K562 (cell line): ENCODE measurements at regions not wholly inside any gene's neighbourhood (a gene's known extent, or its start where the extent isn't known, plus 50 kb on each side); places are given as distances from the start of the nearest gene placed in this dataset.

ENCODE experiments used
- ATAC-seq: fragments of 200-7000 bp; cut with Tn5 transposase; 3 replicates; pipeline ENCODE4 v1.9.1; 2020; ENCODE audit warnings: moderate library complexity
- BruUV-seq: library from RNA; stranded (reverse); fragments of 400-500 nt; replicated peaks from 2 replicates; lab custom pipeline; 2021; lab: Mats Ljungman, UMichigan
- CTCF ChIA-PET: fragments of 300-600 bp; formaldehyde crosslinking; extraction: SDS; loops from one replicate; lab custom pipeline; 2021; ENCODE audit warnings: low intra/inter-chr PET ratio; lab: Yijun Ruan, JAX
- POLR2A ChIA-PET: fragments of 300-600, 350-650 bp; sonication (Branson Sonifier 250); formaldehyde crosslinking; extraction: SDS; loops from one replicate; lab custom pipeline; 2021; ENCODE audit warnings: antibody characterized with exemption, inconsistent platforms; lab: Yijun Ruan, JAX
- DNase-seq, 4 experiments: peaks; one replicate each; pipeline versions ENCODE4 v3.0.0 to v3.0.0-alpha.2; 2011 to 2018; ENCODE audit warnings: low spot score in 3 of 4, mixed read lengths in 3 of 4; ENCODE audit errors: extremely low read depth in 1 of 4
- FAIRE-seq: peaks from 2 replicates; lab custom pipeline; 2011; peaks lifted over from hg19 to GRCh38; lab: Jason Lieb, UNC
- H2AFZ ChIP-seq: 2 replicates; pipeline ENCODE4 v1.6.0; 2011; ENCODE audit warnings: low read depth, low read length, control low read depth, inconsistent platforms
- H3K27ac ChIP-seq: fragments of 200-600 bp; 3 replicates; pipeline ENCODE4 v1.8.0; 2011; ENCODE audit warnings: low read depth, mild to moderate bottlenecking, control low read depth, inconsistent platforms, low read length, moderate library complexity, mixed read lengths; ENCODE audit errors: extremely low read depth
- H3K27me3 ChIP-seq, 2 experiments: fragments of 300-600 bp in 1 of 2; 2 replicates in 1 of 2; 3 replicates in 1 of 2; pipeline versions ENCODE4 v1.6.0 to v1.8.0; 2011; ENCODE audit warnings: inconsistent platforms in 2 of 2, low read length in 2 of 2, mild to moderate bottlenecking in 1 of 2, mixed read lengths in 1 of 2, moderate library complexity in 1 of 2; ENCODE audit not compliant: control insufficient read depth in 2 of 2, insufficient read depth in 2 of 2
- H3K36me3 ChIP-seq: fragments of 300-600 bp; 3 replicates; pipeline ENCODE4 v1.8.0; 2011; ENCODE audit warnings: mild to moderate bottlenecking, low read length, inconsistent platforms; ENCODE audit not compliant: control insufficient read depth, insufficient read depth
- H3K4me1 ChIP-seq, 2 experiments: fragments of 200-600 bp in 1 of 2; replicated peaks in 1 of 2; 2 replicates in 1 of 2; 3 replicates in 1 of 2; pipeline versions ENCODE4 v1.5.1 to v1.8.0; 2011; ENCODE audit warnings: inconsistent platforms in 2 of 2, low read length in 2 of 2, mild to moderate bottlenecking in 1 of 2, mixed read lengths in 1 of 2, moderate library complexity in 1 of 2; ENCODE audit not compliant: control insufficient read depth in 2 of 2, insufficient read depth in 2 of 2
- H3K4me2 ChIP-seq: 2 replicates; pipeline ENCODE4 v1.6.1; 2011; ENCODE audit warnings: low read length, control low read depth, inconsistent platforms, mixed read lengths; ENCODE audit not compliant: insufficient read depth
- H3K4me3 ChIP-seq: fragments of 200-600 bp; sonication (generic), shearing (Covaris generic); 2 replicates; pipeline ENCODE4 v1.5.1; 2016; ENCODE audit warnings: control low read depth, inconsistent platforms
- H3K79me2 ChIP-seq: fragments of 200-600 bp; 3 replicates; pipeline ENCODE4 v1.8.0; 2011; ENCODE audit warnings: low read length, inconsistent platforms; ENCODE audit not compliant: control insufficient read depth, insufficient read depth
- H3K9ac ChIP-seq, 2 experiments: 2 replicates each; pipeline versions ENCODE4 v1.6.0 to v1.6.1; 2011; ENCODE audit warnings: low read depth in 2 of 2, low read length in 2 of 2, control low read depth in 1 of 2, inconsistent platforms in 1 of 2, mild to moderate bottlenecking in 1 of 2, mixed read lengths in 1 of 2; ENCODE audit not compliant: insufficient read depth in 1 of 2
- H3K9me1 ChIP-seq: one replicate; pipeline ENCODE4 v1.6.0; 2011; ENCODE audit warnings: inconsistent platforms, mild to moderate bottlenecking, low read length, moderate library complexity; ENCODE audit not compliant: control insufficient read depth, insufficient read depth
- H3K9me3 ChIP-seq: replicated peaks from 2 replicates; pipeline ENCODE4 v1.5.1; 2011; ENCODE audit warnings: low read depth, low read length, inconsistent platforms; ENCODE audit not compliant: control insufficient read depth, insufficient read depth
- H4K20me1 ChIP-seq: replicated peaks from 2 replicates; pipeline ENCODE4 v1.6.1; 2011; ENCODE audit warnings: low read length, inconsistent platforms, mixed read lengths; ENCODE audit not compliant: control insufficient read depth, insufficient read depth
- ELF1 ChIP-seq: fragments of 200-800 bp; sonication (Bioruptor generic); IDR thresholded peaks from 2 replicates; pipeline ENCODE4 v1.6.1; 2016; ENCODE audit warnings: missing genetic modification characterization, missing compliant biosample characterization
- GABPB1 ChIP-seq: sonication (generic); formaldehyde crosslinking; IDR thresholded peaks from 2 replicates; pipeline ENCODE4 v1.8.0; 2022; ENCODE audit warnings: mild to moderate bottlenecking, missing genetic modification reagents
- HDAC1 ChIP-seq, 2 experiments: fragments of 450-650 bp; IDR thresholded peaks; 2 replicates each; pipeline ENCODE4 v1.6.1; 2016 to 2017; ENCODE audit warnings: inconsistent platforms in 1 of 2, mild to moderate bottlenecking in 1 of 2, moderate library complexity in 1 of 2
- JUNB ChIP-seq: fragments of 450-650 bp; formaldehyde crosslinking; conservative IDR thresholded peaks from 2 replicates; pipeline ENCODE4 v1.4.0; 2020; ENCODE audit warnings: mild to moderate bottlenecking
- KLF1 ChIP-seq: fragments of 450-650 bp; IDR thresholded peaks from 2 replicates; pipeline ENCODE4 v1.6.1; 2016; ENCODE audit warnings: missing genetic modification characterization, missing compliant biosample characterization
- MEF2D ChIP-seq: conservative IDR thresholded peaks from 2 replicates; pipeline ENCODE4 v1.6.1; 2016; ENCODE audit warnings: low read depth, missing genetic modification characterization, missing compliant biosample characterization
- NBN ChIP-seq: fragments of 450-650 bp; IDR thresholded peaks from 2 replicates; pipeline ENCODE4 v1.6.1; 2016; ENCODE audit warnings: low read depth, mild to moderate bottlenecking
- SMC3 ChIP-seq: conservative IDR thresholded peaks from 2 replicates; pipeline ENCODE4 v1.6.1; 2011; ENCODE audit warnings: low read depth, low read length, improper control_type of control experiment; ENCODE audit not compliant: insufficient read depth
- SOX6 ChIP-seq: fragments of 450-650 bp; IDR thresholded peaks from 2 replicates; pipeline ENCODE4 v1.6.1; 2014; ENCODE audit warnings: mild to moderate bottlenecking
- TAF9B ChIP-seq: fragments of 450-650 bp; IDR thresholded peaks from 2 replicates; pipeline ENCODE4 v1.6.1; 2018; ENCODE audit warnings: mild to moderate bottlenecking; ENCODE audit not compliant: partially characterized antibody
- TCF3 ChIP-seq: sonication (generic); formaldehyde crosslinking; IDR thresholded peaks from 2 replicates; pipeline ENCODE4 v1.4.0; 2020; ENCODE audit warnings: mild to moderate bottlenecking, missing genetic modification reagents
- ZNF316 ChIP-seq: fragments of 450-650 bp; IDR thresholded peaks from 2 replicates; pipeline ENCODE4 v1.6.1; 2016
- WGBS: fragments of 100-300 bp; shearing (Covaris generic); methylation state at CpG from one replicate; pipeline ENCODE4 v1.1.6; 2016; ENCODE audit warnings: low coverage, mixed read lengths; ENCODE audit not compliant: insufficient coverage; ENCODE audit errors: missing lambda C conversion rate; 5-methylcytosine and 5-hydroxymethylcytosine counted together
- in situ Hi-C: fragments of 300-500 bp; cut with MboI; formaldehyde crosslinking; loops from 4 replicates; pipeline ENCODE4 v1.15.0; 2018; ENCODE audit warnings: inconsistent platforms, mixed read lengths
- intact Hi-C: fragments of 100-400 bp; cut with micrococcal nuclease; formaldehyde crosslinking; loops from 2 replicates; pipeline ENCODE4 v1.14.2; 2022
- TF ChIP-seq, protein P1 (sequence below): fragments of 150-350 bp; IDR thresholded peaks from 2 replicates; pipeline ENCODE4 v1.6.1; 2014; ENCODE audit warnings: low read depth, mild to moderate bottlenecking, low read length, borderline replicate concordance
- TF ChIP-seq, protein P2 (sequence below): fragments of 250-450 bp; sonication (Bioruptor Pico); IDR thresholded peaks from 2 replicates; pipeline ENCODE4 v1.5.0; 2020; ENCODE audit warnings: mild to moderate bottlenecking
- TF ChIP-seq, protein P3 (sequence below): fragments of 450-650 bp; formaldehyde crosslinking; IDR thresholded peaks from 2 replicates; pipeline ENCODE4 v1.4.0; 2022; ENCODE audit warnings: mild to moderate bottlenecking, moderate library complexity
- TF ChIP-seq, protein P4 (sequence below): sonication (generic); IDR thresholded peaks from 2 replicates; pipeline ENCODE4 v1.6.1; 2016
- TF ChIP-seq, protein P5 (sequence below): fragments of 250-450 bp; sonication (Bioruptor Pico); IDR thresholded peaks from 2 replicates; pipeline ENCODE4 v1.4.0; 2020; ENCODE audit warnings: mild to moderate bottlenecking, moderate library complexity

DNA sequence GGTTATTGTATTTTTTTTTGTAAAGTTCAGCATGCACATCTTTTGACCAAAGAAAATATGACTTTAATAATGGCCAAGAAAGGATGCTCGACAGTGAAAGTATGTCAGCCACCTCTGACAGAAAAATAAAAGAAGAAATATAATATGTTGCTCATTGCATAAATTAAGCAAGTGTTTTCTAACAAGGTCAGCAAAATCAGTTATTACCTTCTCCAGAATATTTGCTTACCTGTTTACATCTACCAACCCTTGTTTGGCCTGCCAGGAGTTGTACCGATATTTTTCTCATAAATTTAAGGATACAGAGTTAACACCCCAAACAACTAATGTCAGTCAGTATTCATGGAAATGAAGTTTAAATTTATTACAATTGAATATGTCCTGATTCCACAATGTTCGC, 685.4 kb downstream of the PLA2G4A start:
- H3K9ac ChIP-seq, result no peak overlapping the region
- FAIRE-seq, result no peak
- intact Hi-C loops, result no loop called here
- ChIA-PET POLR2A (no interaction called here), CTCF (no interaction called here)
- H3K9me1 ChIP-seq, result no peaks in the 10 kb centered on the region
- no peak overlapping the region for H3K4me3 ChIP-seq
- no peak overlapping the region for H3K27ac ChIP-seq
- H4K20me1 ChIP-seq, result no peaks in the 10 kb centered on the region
- no peaks in the 10 kb centered on the region for H3K4me1 ChIP-seq
- BruUV-seq, result no TSS peak
- WGBS, result 0% methylated on average over 3 of the region's 3 CpGs
- no peak overlapping the region for H3K4me2 ChIP-seq
- ATAC-seq, result no peak
- H3K27me3 ChIP-seq, result no peaks in the 10 kb centered on the region
- no peaks in the 10 kb centered on the region for H3K9me3 ChIP-seq
- H3K79me2 ChIP-seq, result no peaks in the 10 kb centered on the region
- H2AFZ ChIP-seq, result no peak overlapping the region
- in situ Hi-C loops, result no loop called here
- no peak for DNase-seq
- no peaks in the 10 kb centered on the region for H3K36me3 ChIP-seq
- no peak for TF ChIP-seq HDAC1 (IDR thresholded peaks at IDR 0.05)
- TF ChIP-seq, protein P1, sequence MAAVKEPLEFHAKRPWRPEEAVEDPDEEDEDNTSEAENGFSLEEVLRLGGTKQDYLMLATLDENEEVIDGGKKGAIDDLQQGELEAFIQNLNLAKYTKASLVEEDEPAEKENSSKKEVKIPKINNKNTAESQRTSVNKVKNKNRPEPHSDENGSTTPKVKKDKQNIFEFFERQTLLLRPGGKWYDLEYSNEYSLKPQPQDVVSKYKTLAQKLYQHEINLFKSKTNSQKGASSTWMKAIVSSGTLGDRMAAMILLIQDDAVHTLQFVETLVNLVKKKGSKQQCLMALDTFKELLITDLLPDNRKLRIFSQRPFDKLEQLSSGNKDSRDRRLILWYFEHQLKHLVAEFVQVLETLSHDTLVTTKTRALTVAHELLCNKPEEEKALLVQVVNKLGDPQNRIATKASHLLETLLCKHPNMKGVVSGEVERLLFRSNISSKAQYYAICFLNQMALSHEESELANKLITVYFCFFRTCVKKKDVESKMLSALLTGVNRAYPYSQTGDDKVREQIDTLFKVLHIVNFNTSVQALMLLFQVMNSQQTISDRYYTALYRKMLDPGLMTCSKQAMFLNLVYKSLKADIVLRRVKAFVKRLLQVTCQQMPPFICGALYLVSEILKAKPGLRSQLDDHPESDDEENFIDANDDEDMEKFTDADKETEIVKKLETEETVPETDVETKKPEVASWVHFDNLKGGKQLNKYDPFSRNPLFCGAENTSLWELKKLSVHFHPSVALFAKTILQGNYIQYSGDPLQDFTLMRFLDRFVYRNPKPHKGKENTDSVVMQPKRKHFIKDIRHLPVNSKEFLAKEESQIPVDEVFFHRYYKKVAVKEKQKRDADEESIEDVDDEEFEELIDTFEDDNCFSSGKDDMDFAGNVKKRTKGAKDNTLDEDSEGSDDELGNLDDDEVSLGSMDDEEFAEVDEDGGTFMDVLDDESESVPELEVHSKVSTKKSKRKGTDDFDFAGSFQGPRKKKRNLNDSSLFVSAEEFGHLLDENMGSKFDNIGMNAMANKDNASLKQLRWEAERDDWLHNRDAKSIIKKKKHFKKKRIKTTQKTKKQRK, result no peak
- no peak for TF ChIP-seq TCF3 (CRISPR knock-in tag)
- TF ChIP-seq ZNF316, result no peak
- no peak for TF ChIP-seq ELF1 (tag)
- TF ChIP-seq SOX6, result no peak
- no peak for TF ChIP-seq TAF9B
- no peak for TF ChIP-seq JUNB (CRISPR knock-in tag)
- TF ChIP-seq, protein P2, sequence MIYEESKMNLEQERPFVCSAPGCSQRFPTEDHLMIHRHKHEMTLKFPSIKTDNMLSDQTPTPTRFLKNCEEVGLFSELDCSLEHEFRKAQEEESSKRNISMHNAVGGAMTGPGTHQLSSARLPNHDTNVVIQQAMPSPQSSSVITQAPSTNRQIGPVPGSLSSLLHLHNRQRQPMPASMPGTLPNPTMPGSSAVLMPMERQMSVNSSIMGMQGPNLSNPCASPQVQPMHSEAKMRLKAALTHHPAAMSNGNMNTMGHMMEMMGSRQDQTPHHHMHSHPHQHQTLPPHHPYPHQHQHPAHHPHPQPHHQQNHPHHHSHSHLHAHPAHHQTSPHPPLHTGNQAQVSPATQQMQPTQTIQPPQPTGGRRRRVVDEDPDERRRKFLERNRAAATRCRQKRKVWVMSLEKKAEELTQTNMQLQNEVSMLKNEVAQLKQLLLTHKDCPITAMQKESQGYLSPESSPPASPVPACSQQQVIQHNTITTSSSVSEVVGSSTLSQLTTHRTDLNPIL (CRISPR knock-in tag), result no peak
- TF ChIP-seq, protein P3, sequence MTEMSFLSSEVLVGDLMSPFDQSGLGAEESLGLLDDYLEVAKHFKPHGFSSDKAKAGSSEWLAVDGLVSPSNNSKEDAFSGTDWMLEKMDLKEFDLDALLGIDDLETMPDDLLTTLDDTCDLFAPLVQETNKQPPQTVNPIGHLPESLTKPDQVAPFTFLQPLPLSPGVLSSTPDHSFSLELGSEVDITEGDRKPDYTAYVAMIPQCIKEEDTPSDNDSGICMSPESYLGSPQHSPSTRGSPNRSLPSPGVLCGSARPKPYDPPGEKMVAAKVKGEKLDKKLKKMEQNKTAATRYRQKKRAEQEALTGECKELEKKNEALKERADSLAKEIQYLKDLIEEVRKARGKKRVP (CRISPR knock-in tag), result no peak
- TF ChIP-seq, protein P4, sequence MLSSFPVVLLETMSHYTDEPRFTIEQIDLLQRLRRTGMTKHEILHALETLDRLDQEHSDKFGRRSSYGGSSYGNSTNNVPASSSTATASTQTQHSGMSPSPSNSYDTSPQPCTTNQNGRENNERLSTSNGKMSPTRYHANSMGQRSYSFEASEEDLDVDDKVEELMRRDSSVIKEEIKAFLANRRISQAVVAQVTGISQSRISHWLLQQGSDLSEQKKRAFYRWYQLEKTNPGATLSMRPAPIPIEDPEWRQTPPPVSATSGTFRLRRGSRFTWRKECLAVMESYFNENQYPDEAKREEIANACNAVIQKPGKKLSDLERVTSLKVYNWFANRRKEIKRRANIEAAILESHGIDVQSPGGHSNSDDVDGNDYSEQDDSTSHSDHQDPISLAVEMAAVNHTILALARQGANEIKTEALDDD, result no peak
- no peak for TF ChIP-seq GABPB1 (CRISPR knock-in tag)
- no peak for TF ChIP-seq MEF2D (tag)
- TF ChIP-seq, protein P5, sequence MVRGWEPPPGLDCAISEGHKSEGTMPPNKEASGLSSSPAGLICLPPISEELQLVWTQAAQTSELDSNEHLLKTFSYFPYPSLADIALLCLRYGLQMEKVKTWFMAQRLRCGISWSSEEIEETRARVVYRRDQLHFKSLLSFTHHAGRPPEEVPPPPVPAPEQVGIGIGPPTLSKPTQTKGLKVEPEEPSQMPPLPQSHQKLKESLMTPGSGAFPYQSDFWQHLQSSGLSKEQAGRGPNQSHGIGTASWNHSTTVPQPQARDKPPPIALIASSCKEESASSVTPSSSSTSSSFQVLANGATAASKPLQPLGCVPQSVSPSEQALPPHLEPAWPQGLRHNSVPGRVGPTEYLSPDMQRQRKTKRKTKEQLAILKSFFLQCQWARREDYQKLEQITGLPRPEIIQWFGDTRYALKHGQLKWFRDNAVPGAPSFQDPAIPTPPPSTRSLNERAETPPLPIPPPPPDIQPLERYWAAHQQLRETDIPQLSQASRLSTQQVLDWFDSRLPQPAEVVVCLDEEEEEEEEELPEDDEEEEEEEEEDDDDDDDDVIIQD, result no peak
- TF ChIP-seq KLF1 (tag), result no peak
- TF ChIP-seq NBN, result no peak
- TF ChIP-seq SMC3, result no peak
